Stimulated activated CD4-positive, alpha-beta T cell treated with anti-CD3 and anti-CD28 coated beads, Interleukin-4, amount 100 ng/mL, for 48 hours (primary cell): ENCODE measurements at regions not wholly inside any gene's neighbourhood (a gene's known extent, or its start where the extent isn't known, plus 50 kb on each side); places are given as distances from the start of the nearest gene placed in this dataset.
"Not testable (repeated sequence)": the region's sequence is repeated elsewhere in the genome, so short reads cannot be mapped to it uniquely, and the experiment has no call there.

Experiments
- DNase-seq, 2 donors: peaks; one replicate each; pipeline ENCODE4 v3.0.0-alpha.2; 2020; ENCODE audit warnings: low read depth in 2 of 2

GRCh38 chr2:160726046-160726445 is 232.4 kb upstream of the RBMS1 start:
- no peak for DNase-seq

- no peak for DNase-seq
Measured at GRCh38 chr2:160730296-160730995, 236.8 kb upstream of the RBMS1 start.

- no peak for DNase-seq
Measured at GRCh38 chr2:160731415-160731814, 237.8 kb upstream of the RBMS1 start.

GRCh38 chr2:160731856-160732255 is 238.2 kb upstream of the RBMS1 start:
- no peak for DNase-seq

GRCh38 chr2:160735696-160736095 is 242.1 kb upstream of the RBMS1 start:
- no peak for DNase-seq

DNA sequence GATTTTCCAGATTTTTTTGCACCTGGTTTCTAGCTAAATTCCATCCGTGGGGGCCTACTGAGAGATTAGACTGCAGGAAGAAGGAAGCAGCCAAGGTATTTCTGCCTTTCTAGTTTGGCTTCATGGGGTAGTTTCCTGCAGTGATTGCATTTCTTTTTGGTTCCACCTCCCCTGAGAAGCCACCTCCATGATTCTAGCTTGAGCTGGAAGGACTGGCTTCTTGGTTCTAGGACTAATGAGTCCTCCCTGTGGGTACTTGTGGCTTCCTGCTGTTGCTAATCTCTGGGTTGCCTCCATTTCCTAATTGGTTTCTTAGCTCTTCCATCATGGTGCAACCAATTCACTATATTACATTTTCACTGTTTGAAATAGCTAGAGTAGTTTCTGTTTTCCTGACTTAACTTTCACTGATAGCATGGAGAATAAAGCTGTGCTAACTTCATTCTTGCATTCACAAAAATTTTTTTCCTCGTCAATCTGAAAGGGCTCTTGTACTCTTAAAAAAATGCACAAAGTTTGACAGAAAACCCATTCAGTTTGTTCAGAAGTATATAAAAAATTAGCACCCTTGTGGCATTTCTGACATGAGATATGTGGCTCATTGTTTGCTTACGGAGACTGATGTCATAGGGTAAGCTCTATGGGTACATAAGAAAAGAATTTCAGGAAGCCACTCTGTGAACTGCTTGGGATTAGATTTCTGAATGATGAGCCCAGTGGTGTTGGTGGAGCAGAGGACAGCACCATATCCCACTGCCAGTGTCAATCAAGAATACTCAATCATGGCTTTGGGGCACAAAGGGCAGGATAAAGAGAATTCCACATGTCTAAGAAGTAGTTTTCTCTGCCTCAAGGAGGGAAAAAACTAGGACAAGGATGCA is 242.8 kb upstream of the RBMS1 start:
- DNase-seq = no peak

DNA sequence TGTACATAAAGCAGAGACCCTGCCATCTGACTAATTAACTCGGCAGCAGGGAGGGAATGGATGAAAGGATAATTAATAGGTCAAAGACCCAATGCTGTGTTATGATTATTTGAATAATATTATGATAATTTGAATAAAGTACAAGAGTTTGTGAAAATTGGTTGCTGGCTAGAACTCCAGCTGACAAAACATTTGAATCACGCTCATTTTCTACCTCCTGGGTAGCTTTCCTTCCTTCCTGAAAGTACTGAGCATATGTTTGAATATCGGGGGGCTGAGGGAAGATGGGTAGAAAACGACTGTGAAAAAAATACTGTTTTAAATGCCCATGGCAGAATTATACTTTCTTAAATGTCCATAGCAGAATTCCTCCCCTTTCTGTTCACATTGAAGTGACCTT is 243.6 kb upstream of the RBMS1 start:
- DNase-seq = no peak

GRCh38 chr2:160741271-160741670 is 247.7 kb upstream of the RBMS1 start:
- no peak for DNase-seq

GRCh38 chr2:160741815-160742214 is 248.2 kb upstream of the RBMS1 start:
- DNase-seq = no peak

- DNase-seq = no peak
Measured at GRCh38 chr2:160742667-160743066, 249.1 kb upstream of the RBMS1 start.

GRCh38 chr2:160747501-160748170 is 254.0 kb upstream of the RBMS1 start:
- DNase-seq = no peak

- DNase-seq = no peak
Measured at GRCh38 chr2:160751021-160751420, 257.4 kb upstream of the RBMS1 start.

- DNase-seq = peak in 1 of 2 donors; percentile 7
Measured at GRCh38 chr2:160752475-160753330, 259.1 kb upstream of the RBMS1 start.

- DNase-seq = no peak
Measured at GRCh38 chr2:160753331-160753654, 259.7 kb upstream of the RBMS1 start.

DNA sequence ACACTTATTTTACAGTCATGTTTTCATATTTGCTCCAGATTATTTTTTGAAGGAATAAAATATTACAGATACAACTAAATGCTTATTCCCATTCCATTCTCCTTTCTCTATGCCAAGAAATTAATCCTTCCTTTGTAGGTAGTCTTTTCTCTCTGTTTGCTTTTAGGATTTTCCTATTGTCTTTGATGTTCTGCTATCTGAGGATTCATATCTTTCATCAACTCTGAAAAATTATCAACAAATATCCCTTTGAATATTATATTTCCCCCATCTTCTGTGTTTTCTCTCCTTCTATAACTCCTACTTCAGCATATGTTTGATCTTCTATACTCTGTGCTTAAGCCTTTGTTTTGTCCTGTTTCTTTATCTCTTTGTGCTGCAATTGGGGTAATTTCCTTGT is 260.4 kb upstream of the RBMS1 start:
- no peak for DNase-seq

DNA sequence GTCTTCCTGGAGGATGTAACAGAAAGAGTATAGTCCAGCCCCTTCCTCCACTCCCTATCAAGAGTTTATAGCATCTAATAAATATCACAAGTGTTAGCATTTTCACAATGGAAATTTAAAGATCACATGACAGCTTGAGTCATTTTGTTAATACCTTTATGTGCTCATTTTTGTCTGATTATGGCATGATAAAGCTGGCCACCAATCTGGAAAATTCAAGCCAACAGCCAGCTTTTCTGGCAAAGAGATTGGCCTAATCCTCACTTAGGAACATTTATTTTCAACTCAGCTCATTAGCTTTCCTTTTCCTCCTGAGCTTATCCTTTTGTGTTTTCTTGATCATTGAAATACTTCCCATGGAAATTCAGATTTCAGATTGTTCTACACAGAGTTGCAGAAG is 262.9 kb upstream of the RBMS1 start:
- DNase-seq = no peak

GRCh38 chr2:160762493-160763128 is 269.0 kb upstream of the RBMS1 start:
- DNase-seq = not testable (repeated sequence)

DNA sequence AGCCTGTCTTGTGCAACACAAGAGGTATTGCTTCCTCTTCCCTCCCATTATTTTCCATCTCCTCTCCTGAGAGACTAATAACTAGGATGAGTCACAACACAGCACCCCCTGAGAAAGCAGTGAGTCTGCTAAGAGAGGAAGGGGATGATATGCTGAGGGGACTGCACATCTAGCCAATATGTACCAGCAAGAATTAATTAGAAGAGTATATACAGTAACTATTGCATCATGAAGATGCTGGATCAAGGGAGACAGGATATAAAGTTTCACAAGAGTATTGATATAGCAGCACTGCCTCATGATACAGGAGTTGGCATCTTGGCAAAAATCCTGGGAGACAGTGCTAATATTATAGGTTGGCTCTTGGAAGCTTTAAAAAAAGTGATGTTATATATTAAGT is 289.9 kb upstream of the RBMS1 start:
- DNase-seq = no peak

- no peak for DNase-seq
Measured at GRCh38 chr2:160784034-160784433, 290.4 kb upstream of the RBMS1 start.

DNA sequence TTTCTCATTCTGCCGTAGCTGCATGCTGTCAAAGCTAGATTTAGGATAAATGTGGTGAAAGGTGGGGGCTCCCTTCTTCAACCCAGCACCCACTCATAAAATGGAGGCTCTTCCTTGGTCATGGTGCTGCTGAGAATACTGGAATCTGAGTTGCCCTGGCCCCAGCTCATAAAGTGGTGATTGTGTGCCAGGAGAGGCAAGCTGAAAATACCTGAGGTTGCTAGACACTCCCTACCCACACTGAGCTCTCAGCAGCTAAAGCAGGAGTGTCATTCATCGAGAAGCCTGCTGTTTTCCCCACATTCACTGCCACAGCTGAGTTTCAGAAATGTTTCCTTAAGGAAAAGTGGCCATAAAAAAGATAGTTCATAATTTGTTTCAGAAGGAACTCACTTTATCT is 297.1 kb upstream of the RBMS1 start:
- DNase-seq = no peak

DNA sequence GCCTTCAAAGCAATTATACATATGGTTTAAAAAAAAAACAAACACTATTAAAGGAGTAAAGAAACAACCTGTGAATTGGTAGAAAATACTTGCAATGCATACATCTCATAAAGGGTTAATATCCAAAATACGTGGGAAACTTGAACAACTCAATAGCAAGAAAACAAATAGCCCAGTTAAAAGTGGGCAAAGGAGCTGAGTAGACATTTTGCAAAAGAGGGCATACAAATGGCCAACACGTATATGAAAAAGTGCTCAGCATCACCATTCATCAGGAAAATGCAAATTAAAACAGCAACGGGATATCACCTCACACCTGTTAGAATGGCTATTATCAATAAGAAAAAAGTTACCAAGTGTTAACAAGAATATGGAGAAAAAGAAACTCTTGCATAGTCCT is 298.3 kb upstream of the RBMS1 start:
- no peak for DNase-seq
